Spleen (tissue), 7 donors: ENCODE measurements at regions not wholly inside any gene's neighbourhood (a gene's known extent, or its start where the extent isn't known, plus 50 kb on each side); places are given as distances from the start of the nearest gene placed in this dataset.
A peak's percentile ranks its signal among the peaks of the same experiment; 100 is the strongest.

Source experiments
- POLR2AphosphoS5 ChIP-seq, 3 donors: sonication (generic); formaldehyde crosslinking; IDR thresholded peaks; one replicate each; pipeline ENCODE4 v1.5.1; 2017; ENCODE audit warnings: antibody characterized with exemption in 3 of 3
- TF ChIP-seq, protein P1 (sequence below), 11 experiments: fragments of 200-600 bp in 7 of 11; fragments of 450-650 bp in 4 of 11; sonication (generic) in 4 of 11; IDR thresholded peaks in 8 of 11; conservative IDR thresholded peaks in 3 of 11; 1 replicate in 7 of 11; 2 replicates in 4 of 11; pipeline versions ENCODE4 v1.4.0 to v1.8.0; 2016 to 2021; ENCODE audit warnings: antibody characterized with exemption in 11 of 11, inconsistent platforms in 4 of 11, mild to moderate bottlenecking in 1 of 11
- donor health status: DM: no; HTN: no; CAD: no; lungs with moderate emphysema.
- donor health status: DM: no; HTN: no; CAD: no.
- donor health status: DM: no; HTN: no; CAD: no.

DNA sequence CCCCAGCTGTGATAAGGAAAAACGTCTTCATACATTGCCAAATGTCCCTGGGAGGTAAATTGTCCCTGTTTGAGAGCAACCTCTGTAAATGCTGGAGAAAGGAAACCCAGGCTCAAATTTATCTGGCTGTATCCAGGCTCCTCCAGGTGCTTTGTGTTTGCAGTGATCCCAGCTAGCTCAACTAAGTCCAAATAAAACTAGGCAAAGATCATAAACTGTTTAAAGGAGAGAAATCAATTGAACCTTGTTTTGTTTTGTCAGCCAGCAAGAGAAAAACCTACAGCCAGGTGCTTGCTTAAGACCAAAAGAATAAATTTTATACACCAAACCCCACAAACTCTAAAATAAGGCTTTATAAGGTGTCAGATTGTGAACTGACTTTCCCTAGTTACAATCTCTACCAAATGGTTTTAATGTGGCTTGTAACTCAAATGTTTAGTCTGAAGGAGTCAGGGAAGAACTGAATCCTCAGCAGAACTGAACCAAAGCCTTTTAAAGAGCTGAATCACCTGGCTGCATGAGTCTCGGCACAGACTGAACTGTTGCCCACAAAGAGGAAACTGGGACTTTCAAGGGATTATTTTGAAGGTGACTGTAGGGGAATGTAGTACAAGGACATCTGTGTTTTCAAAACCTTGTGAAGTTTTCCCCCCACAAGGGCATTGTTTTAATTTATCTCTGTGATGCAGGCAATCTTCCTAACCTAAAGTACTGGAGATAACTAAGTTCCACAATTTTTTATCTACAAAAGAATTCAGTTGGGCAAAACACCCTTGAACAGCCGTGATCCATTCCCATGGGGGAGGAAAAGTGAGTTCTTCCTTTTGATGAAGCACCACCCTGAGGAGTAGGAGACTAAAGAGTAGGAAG lies 201.7 kb upstream of the TARS1 start:
- TF ChIP-seq, protein P1, sequence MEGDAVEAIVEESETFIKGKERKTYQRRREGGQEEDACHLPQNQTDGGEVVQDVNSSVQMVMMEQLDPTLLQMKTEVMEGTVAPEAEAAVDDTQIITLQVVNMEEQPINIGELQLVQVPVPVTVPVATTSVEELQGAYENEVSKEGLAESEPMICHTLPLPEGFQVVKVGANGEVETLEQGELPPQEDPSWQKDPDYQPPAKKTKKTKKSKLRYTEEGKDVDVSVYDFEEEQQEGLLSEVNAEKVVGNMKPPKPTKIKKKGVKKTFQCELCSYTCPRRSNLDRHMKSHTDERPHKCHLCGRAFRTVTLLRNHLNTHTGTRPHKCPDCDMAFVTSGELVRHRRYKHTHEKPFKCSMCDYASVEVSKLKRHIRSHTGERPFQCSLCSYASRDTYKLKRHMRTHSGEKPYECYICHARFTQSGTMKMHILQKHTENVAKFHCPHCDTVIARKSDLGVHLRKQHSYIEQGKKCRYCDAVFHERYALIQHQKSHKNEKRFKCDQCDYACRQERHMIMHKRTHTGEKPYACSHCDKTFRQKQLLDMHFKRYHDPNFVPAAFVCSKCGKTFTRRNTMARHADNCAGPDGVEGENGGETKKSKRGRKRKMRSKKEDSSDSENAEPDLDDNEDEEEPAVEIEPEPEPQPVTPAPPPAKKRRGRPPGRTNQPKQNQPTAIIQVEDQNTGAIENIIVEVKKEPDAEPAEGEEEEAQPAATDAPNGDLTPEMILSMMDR (IDR thresholded peaks at IDR 0.05 in 8 of 11, conservative IDR thresholded peaks at IDR 0.05 in 3 of 11), result no peak
- peak in 1 of 3 donors; percentile 35 for TF ChIP-seq POLR2AphosphoS5 (IDR thresholded peaks at IDR 0.05)
